NCI-H446 treated with DMSO at 0.1 percent for 48 hours (cell line): ENCODE measurements at regions not wholly inside any gene's neighbourhood (a gene's known extent, or its start where the extent isn't known, plus 50 kb on each side); places are given as distances from the start of the nearest gene placed in this dataset.

Source experiments
- DNase-seq: peaks from one replicate; lab custom pipeline; 2025; lab: John Stamatoyannopoulos, UW

GRCh38 chr4:26020083-26020668 lies 106.2 kb downstream of the SMIM20 start:
- DNase-seq: no peak

GRCh38 chr4:26020881-26021280 lies 106.9 kb downstream of the SMIM20 start:
- DNase-seq: no peak

GRCh38 chr4:26021417-26022345 lies 107.7 kb downstream of the SMIM20 start:
- no peak for DNase-seq

- DNase-seq: peak; percentile 25
Observed at GRCh38 chr4:26022346-26023202, 108.6 kb downstream of the SMIM20 start.

GRCh38 chr4:26023203-26023972 lies 109.4 kb downstream of the SMIM20 start:
- no peak for DNase-seq

GRCh38 chr4:26024079-26024478 lies 110.1 kb downstream of the SMIM20 start:
- no peak for DNase-seq

GRCh38 chr4:26028133-26028792 lies 114.2 kb downstream of the SMIM20 start:
- DNase-seq: no peak

GRCh38 chr4:26028793-26029567 lies 115.0 kb downstream of the SMIM20 start:
- no peak for DNase-seq

GRCh38 chr4:26029568-26030131 lies 115.6 kb downstream of the SMIM20 start:
- no peak for DNase-seq

- DNase-seq: no peak
Observed at GRCh38 chr4:26030260-26030667, 116.2 kb downstream of the SMIM20 start.

- DNase-seq: no peak
Observed at GRCh38 chr4:26030780-26031179, 116.8 kb downstream of the SMIM20 start.

- no peak for DNase-seq
Observed at GRCh38 chr4:26031704-26032103, 117.7 kb downstream of the SMIM20 start.

GRCh38 chr4:26032142-26032541 lies 118.1 kb downstream of the SMIM20 start:
- no peak for DNase-seq

GRCh38 chr4:26032630-26033317 lies 118.8 kb downstream of the SMIM20 start:
- DNase-seq: peak; percentile 34

- no peak for DNase-seq
Observed at GRCh38 chr4:26033389-26033788, 119.4 kb downstream of the SMIM20 start.

- no peak for DNase-seq
Observed at GRCh38 chr4:26034849-26035248, 120.8 kb downstream of the SMIM20 start.

- DNase-seq: no peak
Observed at GRCh38 chr4:26035921-26036320, 121.9 kb downstream of the SMIM20 start.

- no peak for DNase-seq
Observed at GRCh38 chr4:26039639-26040359, 125.8 kb downstream of the SMIM20 start.

- no peak for DNase-seq
Observed at GRCh38 chr4:26044524-26044923, 130.5 kb downstream of the SMIM20 start.
